WTC11 (cell line): ENCODE measurements at regions not wholly inside any gene's neighbourhood (a gene's known extent, or its start where the extent isn't known, plus 50 kb on each side); places are given as distances from the start of the nearest gene placed in this dataset.
A peak's percentile ranks its signal among the peaks of the same experiment; 100 is the strongest.

Experiments
- CREB1 ChIP-seq: sonication (generic); formaldehyde crosslinking; IDR thresholded peaks from 2 replicates; pipeline ENCODE4 v1.8.0; 2023; ENCODE audit warnings: mild to moderate bottlenecking, missing genetic modification reagents
- CTCF ChIP-seq: fragments of 200-600 bp; IDR thresholded peaks from 2 replicates; pipeline ENCODE4 v1.8.0; 2022; ENCODE audit warnings: antibody characterized with exemption
- NFE2L1 ChIP-seq: sonication (generic); formaldehyde crosslinking; IDR thresholded peaks from 2 replicates; pipeline ENCODE4 v1.8.1; 2023; ENCODE audit warnings: missing genetic modification reagents
- NFYB ChIP-seq: sonication (generic); formaldehyde crosslinking; conservative IDR thresholded peaks from 2 replicates; pipeline ENCODE4 v1.8.0; 2022; ENCODE audit warnings: low read depth, missing genetic modification reagents
- NR1H2 ChIP-seq: sonication (generic); formaldehyde crosslinking; IDR thresholded peaks from 2 replicates; pipeline ENCODE4 v1.9.0; 2021; ENCODE audit warnings: mild to moderate bottlenecking, moderate library complexity, missing genetic modification reagents
- TP53 ChIP-seq: sonication (generic); formaldehyde crosslinking; IDR thresholded peaks from 2 replicates; pipeline ENCODE4 v1.8.1; 2023; ENCODE audit warnings: mild to moderate bottlenecking, missing genetic modification reagents

- TF ChIP-seq CTCF (peak; percentile 83), CREB1 (CRISPR knock-in tag) (no peak), TP53 (no peak), NFE2L1 (no peak), NR1H2 (CRISPR knock-in tag) (no peak), NFYB (no peak)
Measured at GRCh38 chr2:854460-854859, 96.2 kb upstream of the SNTG2 start.
